SK-N-SH (cell line): ENCODE measurements at regions not wholly inside any gene's neighbourhood (a gene's known extent, or its start where the extent isn't known, plus 50 kb on each side); places are given as distances from the start of the nearest gene placed in this dataset.

Source experiments
- CTCF ChIA-PET: fragments of 300-600, 350-600 bp; formaldehyde crosslinking; extraction: SDS; loops from one replicate; lab custom pipeline; 2021; lab: Yijun Ruan, JAX
- POLR2A ChIA-PET: fragments of 350-600 bp; sonication (Branson Sonifier 250); formaldehyde crosslinking; extraction: SDS; loops from one replicate; lab custom pipeline; 2020; ENCODE audit warnings: antibody characterized with exemption, inconsistent platforms; lab: Yijun Ruan, JAX
- DNase-seq: peaks from one replicate; pipeline ENCODE4 v3.0.0; 2012
- H2AFZ ChIP-seq: fragments of 200-600 bp; sonication (generic); 2 replicates; pipeline ENCODE4 v1.8.1; 2016; ENCODE audit warnings: antibody characterized with exemption, mild to moderate bottlenecking, low read depth
- H3F3A ChIP-seq: fragments of 200-600 bp; sonication (generic); replicated peaks from 2 replicates; pipeline ENCODE3; 2016; ENCODE audit warnings: antibody characterized with exemption, mild to moderate bottlenecking; ENCODE audit not compliant: insufficient read depth
- H3K27ac ChIP-seq, 2 experiments: fragments of 200-500 bp in 1 of 2; fragments of 200-600 bp in 1 of 2; sonication (Bioruptor generic) in 1 of 2; sonication (generic), shearing (Covaris generic) in 1 of 2; 2 replicates each; pipeline versions ENCODE4 v1.5.1 to v1.6.1; 2014 to 2016; ENCODE audit warnings: low read depth in 2 of 2, inconsistent platforms in 1 of 2, low read length in 1 of 2, mild to moderate bottlenecking in 1 of 2, mixed read lengths in 1 of 2
- H3K27me3 ChIP-seq: fragments of 200-600 bp; sonication (generic), shearing (Covaris generic); 2 replicates; pipeline ENCODE4 v1.6.1; 2016; ENCODE audit warnings: mixed run types; ENCODE audit not compliant: insufficient read depth
- H3K36me3 ChIP-seq, 2 experiments: fragments of 200-500 bp in 1 of 2; fragments of 200-600 bp in 1 of 2; sonication (Bioruptor generic) in 1 of 2; sonication (generic) in 1 of 2; replicated peaks in 1 of 2; 2 replicates each; pipeline versions ENCODE3 to v1.5.1; 2014 to 2016; ENCODE audit warnings: low read length in 1 of 2, mild to moderate bottlenecking in 1 of 2; ENCODE audit not compliant: insufficient read depth in 2 of 2, control insufficient read depth in 1 of 2
- H3K4me1 ChIP-seq, 2 experiments: fragments of 200-500 bp in 1 of 2; fragments of 200-600 bp in 1 of 2; sonication (Bioruptor generic) in 1 of 2; sonication (generic), shearing (Covaris generic) in 1 of 2; 2 replicates each; pipeline versions ENCODE4 v1.5.1 to v1.6.1; 2014 to 2016; ENCODE audit warnings: low read depth in 1 of 2, low read length in 1 of 2, mixed run types in 1 of 2; ENCODE audit not compliant: insufficient read depth in 2 of 2, control insufficient read depth in 1 of 2
- H3K4me2 ChIP-seq: fragments of 200-600 bp; sonication (generic), shearing (Covaris generic); 2 replicates; pipeline ENCODE4 v1.6.1; 2017; ENCODE audit warnings: mixed run types
- H3K4me3 ChIP-seq, 2 experiments: fragments of 200-500 bp in 1 of 2; fragments of 200-600 bp in 1 of 2; sonication (Bioruptor generic) in 1 of 2; sonication (generic), shearing (Covaris generic) in 1 of 2; 2 replicates each; pipeline versions ENCODE4 v1.5.1 to v1.8.1; 2014 to 2016; ENCODE audit warnings: low read depth in 2 of 2, inconsistent platforms in 1 of 2, low read length in 1 of 2, mild to moderate bottlenecking in 1 of 2, mixed read lengths in 1 of 2, moderate library complexity in 1 of 2
- H3K79me2 ChIP-seq: fragments of 200-600 bp; sonication (generic); 2 replicates; pipeline ENCODE4 v1.8.1; 2017; ENCODE audit warnings: mild to moderate bottlenecking; ENCODE audit not compliant: insufficient read depth
- H3K9ac ChIP-seq: fragments of 200-600 bp; sonication (generic); 2 replicates; pipeline ENCODE4 v1.6.1; 2017; ENCODE audit warnings: mixed run types
- H3K9me2 ChIP-seq: fragments of 200-600 bp; sonication (generic); 2 replicates; pipeline ENCODE4 v1.6.1; 2017; ENCODE audit warnings: mixed run types
- H3K9me3 ChIP-seq: fragments of 200-600 bp; sonication (generic); 2 replicates; pipeline ENCODE4 v1.6.1; 2017; ENCODE audit warnings: mixed run types, mild to moderate bottlenecking, moderate library complexity
- H4K20me1 ChIP-seq: fragments of 200-600 bp; sonication (generic); 2 replicates; pipeline ENCODE4 v1.6.1; 2017; ENCODE audit warnings: mild to moderate bottlenecking, mixed run types; ENCODE audit not compliant: insufficient read depth
- CHD2 ChIP-seq: fragments of 150-350 bp; IDR thresholded peaks from 2 replicates; pipeline ENCODE4 v1.6.1; 2018; ENCODE audit warnings: low read length; ENCODE audit not compliant: partially characterized antibody
- ELF1 ChIP-seq: IDR thresholded peaks from 2 replicates; pipeline ENCODE4 v1.4.0; 2012
- EP300 ChIP-seq, 2 experiments: IDR thresholded peaks; 2 replicates each; pipeline versions ENCODE4 v1.4.0 to v1.6.1; 2012; ENCODE audit warnings: borderline replicate concordance in 1 of 2, low read depth in 1 of 2, low read length in 1 of 2
- EZH2phosphoT487 ChIP-seq: fragments of 200-600 bp; sonication (generic); IDR thresholded peaks from 2 replicates; pipeline ENCODE4 v1.6.1; 2017; ENCODE audit warnings: low read depth, mixed run types, mild to moderate bottlenecking, antibody characterized with exemption, moderate library complexity, borderline replicate concordance
- FOXM1 ChIP-seq: IDR thresholded peaks from 2 replicates; pipeline ENCODE4 v1.4.0; 2012; ENCODE audit warnings: low read depth, mild to moderate bottlenecking
- GABPA ChIP-seq: IDR thresholded peaks from 2 replicates; pipeline ENCODE4 v1.4.0; 2012; ENCODE audit warnings: low read depth, mild to moderate bottlenecking
- IRF3 ChIP-seq: fragments of 150-350 bp; IDR thresholded peaks from 2 replicates; pipeline ENCODE4 v1.6.1; 2016; ENCODE audit warnings: mild to moderate bottlenecking, low read depth, low read length
- JUND ChIP-seq: IDR thresholded peaks from 2 replicates; pipeline ENCODE4 v1.4.0; 2012
- MXI1 ChIP-seq: IDR thresholded peaks from 2 replicates; pipeline ENCODE4 v1.6.1; 2012; ENCODE audit warnings: mild to moderate bottlenecking, low read depth, low read length, improper control_type of control experiment
- NRF1 ChIP-seq: IDR thresholded peaks from 2 replicates; pipeline ENCODE4 v1.6.1; 2012; ENCODE audit warnings: low read depth, mild to moderate bottlenecking, low read length
- PBX3 ChIP-seq: IDR thresholded peaks from 2 replicates; pipeline ENCODE4; 2012
- POLR2AphosphoS5 ChIP-seq: IDR thresholded peaks from 2 replicates; pipeline ENCODE4 v1.6.1; 2012; ENCODE audit warnings: low read depth, low read length
- RAD21 ChIP-seq: IDR thresholded peaks from 2 replicates; pipeline ENCODE4 v1.6.1; 2012; ENCODE audit warnings: mild to moderate bottlenecking, low read length
- RCOR1 ChIP-seq: fragments of 150-350 bp; IDR thresholded peaks from 2 replicates; pipeline ENCODE4 v1.6.1; 2017; ENCODE audit warnings: antibody characterized with exemption, low read length
- REST ChIP-seq: IDR thresholded peaks from 2 replicates; pipeline ENCODE4 v1.6.1; 2012; ENCODE audit warnings: mild to moderate bottlenecking, low read depth, low read length, moderate library complexity
- RXRA ChIP-seq: IDR thresholded peaks from 2 replicates; pipeline ENCODE4 v1.4.0; 2012; ENCODE audit warnings: low read depth, mild to moderate bottlenecking, borderline replicate concordance
- SIN3A ChIP-seq: IDR thresholded peaks from 2 replicates; pipeline ENCODE4 v1.6.1; 2012; ENCODE audit warnings: low read depth, mild to moderate bottlenecking, low read length, moderate library complexity, borderline replicate concordance
- TCF12 ChIP-seq: IDR thresholded peaks from 2 replicates; pipeline ENCODE4 v1.4.0; 2012
- TEAD4 ChIP-seq: IDR thresholded peaks from 2 replicates; pipeline ENCODE4 v1.4.0; 2012; ENCODE audit warnings: mild to moderate bottlenecking, borderline replicate concordance; ENCODE audit not compliant: insufficient read depth
- USF2 ChIP-seq: fragments of 150-350 bp; IDR thresholded peaks from 2 replicates; pipeline ENCODE4 v1.6.1; 2017; ENCODE audit warnings: antibody characterized with exemption, low read length, low read depth, borderline replicate concordance
- WGBS: methylation state at CpG from one replicate; pipeline ENCODE4 v1.1.6; 2017; ENCODE audit warnings: low lambda C conversion rate; 5-methylcytosine and 5-hydroxymethylcytosine counted together

GRCh38 chr11:129611661-129612446 lies 203.8 kb upstream of the TMEM45B start:
- peaks cover 0 to 8% of the 10 kb centered on the region in 2 experiments; a peak in 1 of 4 replicates for H3K4me1 ChIP-seq
- no peaks in the 10 kb centered on the region for H3K9me3 ChIP-seq
- H4K20me1 ChIP-seq = no peaks in the 10 kb centered on the region
- no peaks in the 10 kb centered on the region for H3K79me2 ChIP-seq
- no peaks in the 10 kb centered on the region for H3F3A ChIP-seq
- no peak overlapping the region for H3K4me3 ChIP-seq
- no peak for TF ChIP-seq NRF1
- TF ChIP-seq USF2 = no peak
- TF ChIP-seq POLR2AphosphoS5 = no peak
- TF ChIP-seq MXI1 = no peak
- TF ChIP-seq TEAD4 = no peak
- no peak for TF ChIP-seq CHD2
- no peak for TF ChIP-seq EZH2phosphoT487
- no peak for TF ChIP-seq FOXM1
- TF ChIP-seq GABPA = no peak
- TF ChIP-seq JUND = no peak
- no peak for TF ChIP-seq IRF3
- no peak for TF ChIP-seq EP300 (IDR thresholded peaks at IDR 0.05; ENCODE audit: borderline replicate concordance in 1 of 2, low read depth in 1 of 2, low read length in 1 of 2)
- no peak for TF ChIP-seq TCF12
- no peak for TF ChIP-seq ELF1
- TF ChIP-seq REST = no peak
- no peak for TF ChIP-seq PBX3
- TF ChIP-seq RAD21 = no peak
- no peak for TF ChIP-seq RXRA
- TF ChIP-seq RCOR1 = no peak
- TF ChIP-seq SIN3A = no peak
- no peaks in the 10 kb centered on the region for H3K9me2 ChIP-seq
- no peak overlapping the region for H3K9ac ChIP-seq
- no peaks in the 10 kb centered on the region for H3K36me3 ChIP-seq
- ChIA-PET POLR2A (no interaction called here), CTCF (no interaction called here)
- WGBS = 57% methylated on average over 17 of the region's 17 CpGs
- no peak for DNase-seq
- no peaks in the 10 kb centered on the region for H3K27me3 ChIP-seq
- no peak overlapping the region for H3K27ac ChIP-seq
- no peak overlapping the region for H2AFZ ChIP-seq
- no peak overlapping the region for H3K4me2 ChIP-seq
